H9 (cell line): ENCODE measurements at regions not wholly inside any gene's neighbourhood (a gene's known extent, or its start where the extent isn't known, plus 50 kb on each side); places are given as distances from the start of the nearest gene placed in this dataset.

Experiments used
- DNase-seq: peaks from one replicate; pipeline ENCODE4 v3.0.0-alpha.2; 2017
- H2AFZ ChIP-seq: one replicate; pipeline ENCODE4 v1.6.1; 2013; ENCODE audit warnings: mild to moderate bottlenecking, low read length, control low read depth, moderate library complexity
- H2AK5ac ChIP-seq: 2 replicates; pipeline ENCODE4 v1.6.1; 2013; ENCODE audit warnings: low read length, control low read depth, mixed read lengths; ENCODE audit not compliant: insufficient read length
- H2BK120ac ChIP-seq: one replicate; pipeline ENCODE4 v1.6.1; 2013; ENCODE audit warnings: low read depth, mild to moderate bottlenecking, low read length, control low read depth, inconsistent platforms; ENCODE audit not compliant: poor library complexity, severe bottlenecking
- H2BK12ac ChIP-seq: 2 replicates; pipeline ENCODE4 v1.6.1; 2013; ENCODE audit warnings: low read length, control low read depth, mixed read lengths, low read depth; ENCODE audit not compliant: insufficient read length
- H2BK15ac ChIP-seq: 2 replicates; pipeline ENCODE4 v1.6.1; 2013; ENCODE audit warnings: low read depth, low read length, control low read depth
- H2BK20ac ChIP-seq: one replicate; pipeline ENCODE4 v1.6.1; 2013; ENCODE audit warnings: low read depth, mild to moderate bottlenecking, low read length, control low read depth, inconsistent platforms; ENCODE audit not compliant: poor library complexity, severe bottlenecking
- H2BK5ac ChIP-seq: 2 replicates; pipeline ENCODE4 v1.6.1; 2013; ENCODE audit warnings: low read length, control low read depth, mixed read lengths; ENCODE audit not compliant: insufficient read length
- H3K14ac ChIP-seq: 2 replicates; pipeline ENCODE4 v1.6.1; 2013; ENCODE audit warnings: low read length, control low read depth; ENCODE audit not compliant: insufficient read depth
- H3K18ac ChIP-seq: 2 replicates; pipeline ENCODE4 v1.6.1; 2013; ENCODE audit warnings: low read depth, mild to moderate bottlenecking, mixed read lengths, low read length, control low read depth; ENCODE audit not compliant: insufficient read length
- H3K23ac ChIP-seq: 2 replicates; pipeline ENCODE4 v1.6.1; 2013; ENCODE audit warnings: low read length, control low read depth, mixed read lengths, low read depth; ENCODE audit not compliant: insufficient read length
- H3K23me2 ChIP-seq: 2 replicates; pipeline ENCODE4 v1.6.1; 2013; ENCODE audit warnings: low read depth, mild to moderate bottlenecking, mixed read lengths, low read length, control low read depth; ENCODE audit not compliant: insufficient read length, poor library complexity, severe bottlenecking
- H3K27ac ChIP-seq: 2 replicates; pipeline ENCODE4 v1.5.1; 2013; ENCODE audit warnings: low read length, control low read depth, mixed read lengths, low read depth; ENCODE audit not compliant: insufficient read length
- H3K27me3 ChIP-seq: 2 replicates; pipeline ENCODE4 v1.6.1; 2013; ENCODE audit warnings: low read length, control low read depth, inconsistent platforms; ENCODE audit not compliant: insufficient read depth
- H3K4ac ChIP-seq: 2 replicates; pipeline ENCODE4 v1.6.1; 2013; ENCODE audit warnings: low read depth, mild to moderate bottlenecking, control low read depth, inconsistent platforms, low read length, moderate library complexity
- H3K4me1 ChIP-seq: 2 replicates; pipeline ENCODE4 v1.6.1; 2013; ENCODE audit warnings: low read length, control low read depth, inconsistent platforms; ENCODE audit not compliant: insufficient read depth
- H3K4me2 ChIP-seq: 2 replicates; pipeline ENCODE4 v1.6.1; 2013; ENCODE audit warnings: low read length, control low read depth, mixed read lengths; ENCODE audit not compliant: insufficient read length, insufficient read depth
- H3K56ac ChIP-seq: 2 replicates; pipeline ENCODE4 v1.6.1; 2013; ENCODE audit warnings: low read depth, mild to moderate bottlenecking, mixed read lengths, low read length, control low read depth; ENCODE audit not compliant: insufficient read length
- H3K79me1 ChIP-seq: 2 replicates; pipeline ENCODE4 v1.6.1; 2013; ENCODE audit warnings: low read depth, mild to moderate bottlenecking, moderate library complexity, low read length, control low read depth, inconsistent platforms; ENCODE audit not compliant: insufficient read depth, poor library complexity, severe bottlenecking
- H3K79me2 ChIP-seq: 2 replicates; pipeline ENCODE4 v1.6.1; 2013; ENCODE audit warnings: low read length, control low read depth, inconsistent platforms; ENCODE audit not compliant: insufficient read depth
- H3K9ac ChIP-seq: 2 replicates; pipeline ENCODE4 v1.6.1; 2013; ENCODE audit warnings: low read length, control low read depth, mixed read lengths; ENCODE audit not compliant: insufficient read length; ENCODE audit errors: extremely low read depth
- H3K9me3 ChIP-seq: one replicate; pipeline ENCODE4 v1.6.1; 2013; ENCODE audit warnings: low read depth, low read length, inconsistent platforms; ENCODE audit not compliant: control insufficient read depth
- H3T11ph ChIP-seq: one replicate; pipeline ENCODE4 v1.6.1; 2013; ENCODE audit warnings: mild to moderate bottlenecking, low read length, control low read depth, inconsistent platforms
- H4K20me1 ChIP-seq: one replicate; pipeline ENCODE4 v1.6.1; 2013; ENCODE audit not compliant: control insufficient read depth, insufficient read length, insufficient read depth
- H4K5ac ChIP-seq: 2 replicates; pipeline ENCODE4 v1.6.1; 2013; ENCODE audit warnings: low read depth, mild to moderate bottlenecking, mixed read lengths, low read length, control low read depth; ENCODE audit not compliant: insufficient read length
- H4K8ac ChIP-seq: replicated peaks from 2 replicates; pipeline ENCODE4 v1.6.1; 2013; ENCODE audit warnings: low read length, control low read depth, mixed read lengths, low read depth; ENCODE audit not compliant: insufficient read length
- H4K91ac ChIP-seq: 2 replicates; pipeline ENCODE4 v1.6.1; 2013; ENCODE audit warnings: low read depth, mild to moderate bottlenecking, moderate library complexity, mixed read lengths, low read length, control low read depth; ENCODE audit not compliant: insufficient read length
- H3K27ac Mint-ChIP-seq, 3 experiments: 2 replicates in 2 of 3; 3 replicates in 1 of 3; pipeline ENCODE4 v1.8.0; 2020 to 2021; ENCODE audit warnings: mixed read lengths in 3 of 3, mild to moderate bottlenecking in 1 of 3, moderate library complexity in 1 of 3
- H3K27me3 Mint-ChIP-seq: 2 replicates; pipeline ENCODE4 v1.8.0; 2021; ENCODE audit warnings: low read depth, mild to moderate bottlenecking, moderate library complexity, mixed read lengths
- H3K36me3 Mint-ChIP-seq, 3 experiments: 2 replicates in 2 of 3; 3 replicates in 1 of 3; pipeline ENCODE4 v1.8.0; 2020 to 2021; ENCODE audit warnings: low read depth in 3 of 3, mixed read lengths in 3 of 3; ENCODE audit not compliant: insufficient read depth in 1 of 3
- H3K4me1 Mint-ChIP-seq, 2 experiments: 2 replicates each; pipeline ENCODE4 v1.8.0; 2020; ENCODE audit warnings: mixed read lengths in 2 of 2
- H3K4me3 Mint-ChIP-seq, 2 experiments: 2 replicates in 1 of 2; 3 replicates in 1 of 2; pipeline ENCODE4 v1.8.0; 2020 to 2021; ENCODE audit warnings: mild to moderate bottlenecking in 2 of 2, mixed read lengths in 2 of 2, moderate library complexity in 1 of 2
- H3K9me3 Mint-ChIP-seq, 2 experiments: 2 replicates in 1 of 2; 3 replicates in 1 of 2; pipeline ENCODE4 v1.8.0; 2020; ENCODE audit warnings: mild to moderate bottlenecking in 2 of 2, mixed read lengths in 2 of 2, moderate library complexity in 1 of 2
- CTCF ChIP-seq: fragments of 200-600 bp; sonication (generic); conservative IDR thresholded peaks from 3 replicates; pipeline ENCODE4 v1.8.0; 2021; ENCODE audit warnings: antibody characterized with exemption, mild to moderate bottlenecking
- WGBS: extraction: QIAGEN DNeasy Blood & Tissue Kit; methylation state at CpG from one replicate; pipeline ENCODE4 v1.1.7; 2013; ENCODE audit warnings: missing lambda C conversion rate, low lambda C conversion rate, mixed read lengths; ENCODE audit not compliant: insufficient read length; ENCODE audit errors: extremely low coverage; 5-methylcytosine and 5-hydroxymethylcytosine counted together

GRCh38 chr1:64327119-64327518 lies 123.7 kb downstream of the UBE2U start:
- Histone ChIP-seq H3T11ph (no peak overlapping the region), H3K4me1 (peaks cover 2% of the 10 kb centered on the region; the same call in 1 of the 2 replicates), H3K9me3 (no peaks in the 10 kb centered on the region), H3K4ac (no peak overlapping the region), H4K8ac (no peak overlapping the region), H3K23me2 (no peaks in the 10 kb centered on the region), H2AFZ (no peak overlapping the region), H3K4me2 (no peak overlapping the region), H3K56ac (no peak overlapping the region), H2BK120ac (no peak overlapping the region), H3K18ac (no peak overlapping the region), H4K5ac (no peak overlapping the region), H4K20me1 (no peaks in the 10 kb centered on the region), H3K27me3 (no peaks in the 10 kb centered on the region), H3K27ac (no peak overlapping the region), H4K91ac (no peak overlapping the region), H2BK5ac (no peak overlapping the region), H3K79me1 (no peaks in the 10 kb centered on the region), H2BK12ac (no peak overlapping the region), H2BK20ac (no peak overlapping the region), H3K9ac (no peak overlapping the region), H3K23ac (no peak overlapping the region), H3K14ac (no peak overlapping the region), H2BK15ac (no peak overlapping the region), H2AK5ac (no peak overlapping the region), H3K79me2 (no peaks in the 10 kb centered on the region)
- peaks cover 16 to 18% of the 10 kb centered on the region in 2 experiments for H3K4me1 Mint-ChIP-seq
- TF ChIP-seq CTCF, result no peak
- H3K27ac Mint-ChIP-seq, result no peak overlapping the region; a peak in 1 of 7 replicates
- DNase-seq, result no peak
- H3K36me3 Mint-ChIP-seq, result no peaks in the 10 kb centered on the region
- no peak overlapping the region for H3K4me3 Mint-ChIP-seq
- H3K27me3 Mint-ChIP-seq, result no peaks in the 10 kb centered on the region; the same call in none of the 2 replicates
- no CpG with 5 or more reads among the region's 2 CpGs for WGBS
- no peaks in the 10 kb centered on the region for H3K9me3 Mint-ChIP-seq
